ENCODE measurements at regions not wholly inside any gene's neighbourhood (a gene's known extent, or its start where the extent isn't known, plus 50 kb on each side); places are given as distances from the start of the nearest gene placed in this dataset.

GRCh38 chr1:4915154-4915553, 260.7 kb downstream of the AJAP1 start:
- Histone ChIP-seq H2AFZ (ENCODE audit: low read depth, low read length, poor library complexity, severe bottlenecking) (no peak overlapping the region), H3K9me2 (ENCODE audit: insufficient read depth) (no peaks in the 10 kb centered on the region), H3K27ac (ENCODE audit: low read depth, low read length) (no peak overlapping the region), H3K27me3 (ENCODE audit: insufficient read depth, low read length) (no peaks in the 10 kb centered on the region), H3K9me3 (ENCODE audit: control insufficient read depth in 1 of 2, insufficient read depth in 1 of 2, low read depth in 1 of 2, low read length in 2 of 2) (peaks cover 0 to 5% of the 10 kb centered on the region in 2 experiments; a peak in 1 of 4 replicates), H3K4me3 (replicated peaks in 1 of 2; ENCODE audit: low read depth in 1 of 2, low read length in 2 of 2) (no peak overlapping the region), H3K36me3 (ENCODE audit: control insufficient read depth in 1 of 2, insufficient read depth in 2 of 2, low read length in 2 of 2) (no peaks in the 10 kb centered on the region), H3K79me2 (ENCODE audit: insufficient read depth, low read length) (no peaks in the 10 kb centered on the region), H4K20me1 (ENCODE audit: insufficient read depth) (no peaks in the 10 kb centered on the region), H3K4me1 (ENCODE audit: control insufficient read depth in 1 of 2, insufficient read depth in 2 of 2, low read length in 2 of 2) (no peaks in the 10 kb centered on the region), H3K9ac (ENCODE audit: low read length) (no peak overlapping the region), H3K4me2 (ENCODE audit: low read length) (no peak overlapping the region)
- BruUV-seq (replicated peaks) = no TSS peak
- ChIA-PET RAD21 (ENCODE audit: low non-redundant PET in 1 of 2, low total read pairs in 2 of 2, uncharacterized antibody in 2 of 2, unreplicated experiment in 2 of 2) (no interaction called here), POLR2A (no interaction called here), CTCF (no interaction called here)
- TF ChIP-seq CTCF (IDR thresholded peaks at IDR 0.05 in 2 of 3, conservative IDR thresholded peaks at IDR 0.05 in 1 of 3; ENCODE audit: borderline replicate concordance in 1 of 3, insufficient read depth in 1 of 3, low read depth in 2 of 3, low read length in 2 of 3) = no peak
- TF ChIP-seq POLR2A (IDR thresholded peaks at IDR 0.05; ENCODE audit: borderline replicate concordance, extremely low read depth, insufficient read depth, insufficient read length) = no peak
- no peak for TF ChIP-seq JUND (IDR thresholded peaks at IDR 0.05)
- no peak for TF ChIP-seq SRF (IDR thresholded peaks at IDR 0.05; ENCODE audit: low read depth)
- TF ChIP-seq TCF7L2 (IDR thresholded peaks at IDR 0.05; ENCODE audit: borderline replicate concordance, extremely low read depth, insufficient read depth, insufficient read length) = no peak
- no peak for TF ChIP-seq REST (IDR thresholded peaks at IDR 0.05; ENCODE audit: low read depth)
- no peak for TF ChIP-seq ELF1 (IDR thresholded peaks at IDR 0.05; ENCODE audit: borderline replicate concordance, low read depth)
- no peak for TF ChIP-seq ZBTB33 (IDR thresholded peaks at IDR 0.05; ENCODE audit: extremely low read depth, insufficient replicate concordance, low read length)
- TF ChIP-seq YY1 (IDR thresholded peaks at IDR 0.05; ENCODE audit: extremely low read depth, insufficient replicate concordance, low read depth, low read length) = no peak
- TF ChIP-seq POLR2AphosphoS5 (IDR thresholded peaks at IDR 0.05; ENCODE audit: low read depth, low read length) = no peak
- TF ChIP-seq RAD21 (IDR thresholded peaks at IDR 0.05; ENCODE audit: low read depth) = no peak
- ATAC-seq (no peak), DNase-seq (ENCODE audit: low read depth, low spot score) (no peak)
- intact Hi-C loops (cut with micrococcal nuclease) = no loop called here

Measured in HCT116 (cell line).